Body of pancreas (tissue), 4 donors: ENCODE measurements at regions not wholly inside any gene's neighbourhood (a gene's known extent, or its start where the extent isn't known, plus 50 kb on each side); places are given as distances from the start of the nearest gene placed in this dataset.
A peak's percentile ranks its signal among the peaks of the same experiment; 100 is the strongest.

ENCODE experiments used
- ATAC-seq: fragments of 150-250 bp; one replicate; pipeline ENCODE4 v1.9.1; 2016
- DNase-seq, 4 donors: peaks; one replicate each; pipeline ENCODE4 v3.0.0-alpha.2; 2019
- H3K27ac ChIP-seq, 4 donors: fragments of 200-600 bp; sonication (generic); 1 replicate in 3 of 4; 2 replicates in 1 of 4; pipeline versions ENCODE4 v1.5.1 to v1.6.1; 2016 to 2019; ENCODE audit warnings: mild to moderate bottlenecking in 1 of 4, mixed read lengths in 1 of 4, moderate library complexity in 1 of 4
- H3K27me3 ChIP-seq, 2 donors: fragments of 200-600 bp; sonication (generic); one replicate each; pipeline ENCODE4 v1.6.0; 2016; ENCODE audit warnings: mild to moderate bottlenecking in 1 of 2
- H3K36me3 ChIP-seq, 2 donors: fragments of 200-600 bp; sonication (generic); replicated peaks in 1 of 2; 2 replicates each; pipeline ENCODE4 v1.5.1; 2016; ENCODE audit warnings: low read depth in 2 of 2; ENCODE audit not compliant: insufficient read depth in 1 of 2
- H3K4me1 ChIP-seq: fragments of 200-600 bp; sonication (generic); one replicate; pipeline ENCODE4 v1.6.0; 2016
- H3K4me3 ChIP-seq, 2 donors: fragments of 200-600 bp; sonication (generic); 1 replicate in 1 of 2; 2 replicates in 1 of 2; pipeline ENCODE4 v1.5.1; 2016 to 2019
- H3K9me3 ChIP-seq, 3 donors: fragments of 200-600 bp; sonication (generic); 1 replicate in 2 of 3; 2 replicates in 1 of 3; pipeline ENCODE4 v1.5.1; 2016
- CTCF ChIP-seq, 7 experiments: fragments of 450-650 bp in 4 of 7; fragments of 200-600 bp in 3 of 7; sonication (generic) in 3 of 7; IDR thresholded peaks; one replicate each; pipeline ENCODE4 v1.5.1; 2016 to 2019; ENCODE audit warnings: antibody characterized with exemption in 7 of 7
- POLR2A ChIP-seq, 3 donors: fragments of 450-650 bp; IDR thresholded peaks; one replicate each; pipeline ENCODE4 v1.6.1; 2016; ENCODE audit warnings: antibody characterized with exemption in 3 of 3, mild to moderate bottlenecking in 2 of 3
- WGBS, 2 donors: methylation state at CpG; one replicate each; pipeline ENCODE4 v1.1.5; 2017; 5-methylcytosine and 5-hydroxymethylcytosine counted together
- intact Hi-C: fragments of 100-400 bp; cut with DNase I; formaldehyde crosslinking; loops from one replicate; pipeline ENCODE4 v1.15.1; 2023

- Histone ChIP-seq H3K4me1 (peaks cover 6% of the 10 kb centered on the region), H3K4me3 (no peak overlapping the region), H3K9me3 (no peaks in the 10 kb centered on the region), H3K36me3 (no peaks in the 10 kb centered on the region), H3K27me3 (no peaks in the 10 kb centered on the region), H3K27ac (no peak overlapping the region)
- TF ChIP-seq CTCF (IDR thresholded peaks at IDR 0.05): no peak
- no peak for TF ChIP-seq POLR2A (IDR thresholded peaks at IDR 0.05)
- intact Hi-C loops: no loop called here
- no peak for DNase-seq
- 61 to 70% methylated on average over 3 of the region's 3 CpGs for WGBS, 2 donors
- no peak for ATAC-seq
Observed at GRCh38 chr4:54556587-54556986, 101.2 kb upstream of the KIT start.

- Histone ChIP-seq H3K27ac (peak overlapping the region in 1 of 4 donors; percentile 9), H3K4me1 (peaks cover 6% of the 10 kb centered on the region), H3K9me3 (no peaks in the 10 kb centered on the region), H3K4me3 (no peak overlapping the region), H3K36me3 (no peaks in the 10 kb centered on the region), H3K27me3 (no peaks in the 10 kb centered on the region)
- ATAC-seq (peak; percentile 53), DNase-seq (no peak)
- WGBS, 2 donors: 6 to 22% methylated on average over 2 of the region's 2 CpGs
- TF ChIP-seq POLR2A (IDR thresholded peaks at IDR 0.05) (no peak), CTCF (IDR thresholded peaks at IDR 0.05) (no peak)
- intact Hi-C loops: no loop called here
Observed at GRCh38 chr4:54558889-54559677, 98.7 kb upstream of the KIT start.

- peaks cover 6% of the 10 kb centered on the region for H3K4me1 ChIP-seq
- no peak overlapping the region for H3K27ac ChIP-seq
- no peak overlapping the region for H3K4me3 ChIP-seq
- no peaks in the 10 kb centered on the region for H3K9me3 ChIP-seq
- no peak for ATAC-seq
- H3K36me3 ChIP-seq: no peaks in the 10 kb centered on the region
- 42 to 53% methylated on average over 4 of the region's 4 CpGs for WGBS, 2 donors
- intact Hi-C loops: no loop called here
- DNase-seq: no peak
- no peaks in the 10 kb centered on the region for H3K27me3 ChIP-seq
- TF ChIP-seq POLR2A (IDR thresholded peaks at IDR 0.05) (no peak), CTCF (IDR thresholded peaks at IDR 0.05) (no peak)
Observed at GRCh38 chr4:54560513-54560912, 97.2 kb upstream of the KIT start.

- 58 to 60% methylated on average over 2 to 5 of the region's 5 CpGs for WGBS, 2 donors
- ATAC-seq: no peak
- intact Hi-C loops: no loop called here
- H3K27me3 ChIP-seq: no peaks in the 10 kb centered on the region
- no peaks in the 10 kb centered on the region for H3K36me3 ChIP-seq
- TF ChIP-seq POLR2A (IDR thresholded peaks at IDR 0.05): no peak
- no peak for TF ChIP-seq CTCF (IDR thresholded peaks at IDR 0.05)
- H3K4me1 ChIP-seq: peaks cover 6% of the 10 kb centered on the region
- no peak overlapping the region for H3K4me3 ChIP-seq
- H3K27ac ChIP-seq: no peak overlapping the region
- no peaks in the 10 kb centered on the region for H3K9me3 ChIP-seq
- no peak for DNase-seq
Observed at GRCh38 chr4:54561940-54562339, 95.8 kb upstream of the KIT start.

- TF ChIP-seq CTCF (IDR thresholded peaks at IDR 0.05): no peak
- TF ChIP-seq POLR2A (IDR thresholded peaks at IDR 0.05): no peak
- H3K9me3 ChIP-seq: no peaks in the 10 kb centered on the region
- intact Hi-C loops: no loop called here
- no peaks in the 10 kb centered on the region for H3K4me1 ChIP-seq
- no peak overlapping the region for H3K4me3 ChIP-seq
- H3K27ac ChIP-seq: no peak overlapping the region
- H3K36me3 ChIP-seq: no peaks in the 10 kb centered on the region
- DNase-seq (no peak), ATAC-seq (no peak)
- WGBS, 2 donors: 60 to 65% methylated on average over 5 of the region's 5 CpGs
- H3K27me3 ChIP-seq: no peaks in the 10 kb centered on the region
Observed at GRCh38 chr4:54566608-54567007, 91.1 kb upstream of the KIT start.
